ELR (cell line): ENCODE measurements at regions not wholly inside any gene's neighbourhood (a gene's known extent, or its start where the extent isn't known, plus 50 kb on each side); places are given as distances from the start of the nearest gene placed in this dataset.
A peak's percentile ranks its signal among the peaks of the same experiment; 100 is the strongest.

ENCODE experiments used
- DNase-seq: peaks from one replicate; pipeline ENCODE4 v3.0.0-alpha.2; 2015; ENCODE audit warnings: low read depth

DNA sequence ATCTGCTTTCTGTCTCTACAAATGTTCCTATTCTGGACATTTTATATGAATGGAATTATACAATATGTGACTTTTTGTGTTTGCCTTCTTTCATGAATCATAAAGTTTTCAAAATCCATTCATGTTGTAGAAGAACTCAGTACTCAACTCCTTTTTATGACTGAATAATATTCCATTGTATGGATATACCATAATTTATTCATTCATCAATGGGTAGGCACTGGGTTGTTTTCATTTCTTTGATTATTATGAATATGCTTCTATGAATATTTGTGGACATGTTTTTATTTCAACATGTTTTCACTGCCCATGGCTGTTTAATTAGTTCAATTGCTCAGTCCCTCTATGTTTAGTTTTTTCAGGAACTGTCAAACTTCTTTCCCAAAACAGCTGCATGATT, 76.5 kb upstream of the GTSF1L start:
- DNase-seq, result no peak

DNA sequence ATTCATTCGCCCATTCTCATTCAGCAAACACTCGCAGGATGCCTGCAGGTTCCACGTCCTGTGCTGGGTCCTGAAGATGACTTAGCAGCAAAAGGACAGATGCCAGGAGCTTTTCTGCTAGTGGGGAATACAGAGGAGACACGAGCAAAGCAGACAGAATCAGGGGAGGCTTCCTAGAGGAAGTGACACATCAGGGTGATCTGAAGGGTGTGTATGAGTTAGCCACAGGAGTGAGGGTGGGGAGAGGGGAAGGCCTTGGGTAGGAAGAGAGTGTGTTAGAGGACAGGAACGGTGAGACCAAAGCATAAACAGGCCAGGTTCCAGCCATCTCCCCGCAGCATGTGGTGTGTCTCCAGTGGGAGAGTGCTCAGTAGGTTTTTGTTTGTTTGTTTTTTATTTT, 73.4 kb upstream of the GTSF1L start:
- peak; percentile 72 for DNase-seq

DNA sequence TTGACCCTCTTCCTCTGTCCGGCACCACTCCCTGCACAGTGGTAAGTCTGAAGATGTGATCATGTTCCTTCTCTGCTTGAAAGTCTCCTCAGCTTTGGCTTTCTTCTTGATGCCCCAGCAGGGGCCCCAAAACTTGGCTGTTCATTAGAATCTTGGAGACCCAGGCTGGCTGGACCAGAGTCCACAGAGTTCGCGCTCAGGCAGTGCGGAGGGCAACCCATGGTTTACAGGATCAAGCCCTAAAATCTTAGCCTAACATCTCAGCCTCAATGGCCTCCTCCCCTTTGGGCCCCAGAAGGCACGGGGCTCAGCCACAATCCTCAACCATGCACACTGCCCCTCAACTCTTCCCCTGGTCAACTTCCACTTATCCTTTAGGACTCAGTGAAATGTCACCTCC, 72.9 kb upstream of the GTSF1L start:
- DNase-seq, result no peak

DNA sequence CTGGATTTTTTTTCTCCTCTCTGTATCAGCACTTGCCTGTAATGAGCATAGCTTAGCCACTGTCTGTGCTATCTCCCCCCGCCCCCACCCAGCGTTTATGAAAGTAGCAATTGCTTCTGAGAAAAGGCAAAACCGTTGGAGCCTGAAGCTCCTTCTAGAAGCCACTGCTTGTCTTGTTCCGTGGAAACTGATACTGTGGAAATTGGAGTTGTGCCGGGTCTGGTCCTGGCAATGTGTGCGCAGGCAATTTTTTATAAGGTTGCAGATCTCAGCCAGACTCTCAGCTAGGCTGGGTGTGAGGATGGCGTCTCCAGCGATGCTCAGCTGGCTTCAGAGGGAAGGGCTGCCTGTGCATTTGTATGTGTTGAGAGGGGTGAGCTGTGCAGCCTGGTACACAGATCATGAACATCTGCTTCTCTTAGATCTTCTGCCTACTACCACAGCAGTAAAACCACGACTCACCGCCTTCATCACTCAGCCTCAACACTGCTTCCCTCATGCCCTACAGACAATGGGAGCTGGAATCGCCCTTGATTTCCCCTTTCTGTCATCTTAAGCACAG, 72.4 kb upstream of the GTSF1L start:
- peak; percentile 59 for DNase-seq

DNA sequence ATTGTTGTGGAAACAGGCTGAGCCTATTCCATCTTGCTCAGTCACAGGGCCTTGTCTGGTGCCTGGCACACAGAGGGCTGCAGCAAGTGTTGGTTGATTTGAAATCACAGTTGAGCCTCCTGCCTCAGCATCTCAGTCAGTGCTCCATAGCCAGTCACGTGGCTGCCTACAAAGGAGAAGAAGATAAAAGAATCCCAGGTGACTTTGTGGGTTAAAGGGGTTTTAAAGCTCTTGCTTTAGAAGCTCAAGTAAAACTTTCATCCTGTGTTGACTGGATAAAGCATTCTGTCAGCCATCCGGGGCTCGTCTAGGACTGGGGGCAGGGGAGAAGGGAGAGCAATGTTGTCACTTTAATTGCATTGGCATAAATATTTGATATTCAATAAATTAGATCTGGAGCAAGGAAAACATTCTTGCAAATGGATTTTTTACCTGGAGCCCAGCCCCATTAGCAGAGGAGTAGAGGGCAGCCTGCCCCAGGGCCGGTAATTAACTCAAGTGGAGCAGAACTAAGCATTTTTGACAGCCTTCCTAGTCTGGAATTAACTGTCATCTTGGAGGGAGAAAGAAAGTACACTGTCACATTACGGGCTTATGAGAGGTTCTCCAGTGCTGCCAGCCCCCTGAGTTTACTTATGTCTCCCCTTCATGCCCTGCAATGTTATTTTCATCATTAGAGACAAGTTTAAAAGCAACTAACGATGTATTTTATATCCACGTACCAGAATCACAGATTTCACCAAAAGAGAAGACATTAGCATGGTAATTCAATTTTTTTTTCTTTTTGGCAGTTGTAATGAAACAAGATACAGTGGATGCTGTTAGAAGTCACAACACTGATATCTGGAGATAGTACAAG, 71.7 kb upstream of the GTSF1L start:
- no peak for DNase-seq

DNA sequence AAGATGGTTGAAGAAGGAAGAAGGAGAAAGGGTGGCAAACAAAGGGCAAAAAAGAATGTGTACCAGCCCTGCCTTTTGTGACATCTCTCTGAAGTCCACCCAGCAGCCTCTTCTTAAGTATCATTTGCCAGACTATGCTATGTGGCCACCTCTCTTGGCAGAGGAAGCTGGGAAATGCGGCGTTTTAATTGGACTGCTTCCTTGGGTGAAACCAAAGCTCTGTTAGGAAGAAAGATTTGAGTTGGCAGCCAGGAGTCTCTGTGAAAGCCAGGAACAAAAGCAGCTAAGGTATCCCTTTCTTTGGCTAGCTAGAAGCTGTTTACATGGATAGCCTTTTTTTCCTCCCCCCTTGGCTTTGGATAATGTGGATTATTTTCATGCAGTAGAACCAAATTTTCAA, 67.5 kb upstream of the GTSF1L start:
- DNase-seq, result no peak

DNA sequence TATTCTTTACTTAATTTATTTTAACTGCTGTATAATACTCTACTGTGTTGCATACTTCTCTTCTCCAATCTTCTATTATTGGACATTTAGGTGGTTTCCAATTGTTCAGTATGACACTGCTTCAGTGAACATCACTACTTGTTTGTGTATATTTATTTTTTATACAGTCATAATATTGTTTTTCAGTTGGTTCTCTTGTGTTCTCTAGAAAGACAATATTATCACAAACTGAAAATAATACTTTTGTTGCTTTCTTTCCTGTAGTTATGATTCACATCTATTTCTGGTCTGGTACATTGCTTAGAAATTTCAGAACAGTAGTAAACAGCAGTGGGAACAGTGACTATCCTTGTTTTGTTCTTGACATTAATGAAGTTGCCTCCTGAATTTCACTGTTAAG, 62.8 kb upstream of the GTSF1L start:
- DNase-seq, result no peak

DNA sequence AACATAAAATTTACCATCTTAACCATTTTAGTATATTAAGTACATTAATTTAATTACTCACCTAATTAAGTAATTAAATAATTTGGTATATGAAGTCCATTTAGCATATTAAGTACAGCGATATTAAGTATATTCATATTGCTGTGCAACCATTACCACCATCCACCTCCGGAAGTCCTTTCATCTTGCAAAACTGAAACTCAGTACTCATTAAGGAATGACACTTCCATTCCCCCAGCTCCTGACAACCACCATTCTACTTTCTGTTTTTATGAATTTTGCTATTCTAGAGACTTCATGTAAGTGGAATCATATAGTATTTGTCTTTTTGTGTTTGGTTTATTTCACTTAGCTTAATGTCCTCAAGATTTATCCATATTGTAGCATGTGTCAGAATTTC, 61.1 kb upstream of the GTSF1L start:
- no peak for DNase-seq

DNA sequence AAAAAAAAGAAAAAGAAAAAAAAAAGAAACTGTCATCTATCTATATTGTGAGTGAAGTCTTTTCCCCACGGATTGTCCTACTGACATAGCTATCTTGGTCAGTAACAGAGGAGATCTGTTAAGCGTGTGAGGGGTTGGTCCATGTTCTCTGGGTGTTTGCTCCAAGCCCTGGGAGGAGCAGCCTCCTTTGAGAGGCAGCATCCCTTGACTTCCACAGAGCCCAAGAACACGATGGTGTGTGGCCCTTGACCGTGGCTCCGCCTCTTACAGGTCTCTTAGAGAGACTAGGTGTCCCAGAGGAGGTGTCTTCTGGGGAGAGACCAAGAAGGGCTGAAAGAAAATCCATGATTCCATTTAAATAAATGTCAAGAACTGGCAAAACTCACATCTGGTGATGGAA, 60.1 kb upstream of the GTSF1L start:
- DNase-seq, result no peak

DNA sequence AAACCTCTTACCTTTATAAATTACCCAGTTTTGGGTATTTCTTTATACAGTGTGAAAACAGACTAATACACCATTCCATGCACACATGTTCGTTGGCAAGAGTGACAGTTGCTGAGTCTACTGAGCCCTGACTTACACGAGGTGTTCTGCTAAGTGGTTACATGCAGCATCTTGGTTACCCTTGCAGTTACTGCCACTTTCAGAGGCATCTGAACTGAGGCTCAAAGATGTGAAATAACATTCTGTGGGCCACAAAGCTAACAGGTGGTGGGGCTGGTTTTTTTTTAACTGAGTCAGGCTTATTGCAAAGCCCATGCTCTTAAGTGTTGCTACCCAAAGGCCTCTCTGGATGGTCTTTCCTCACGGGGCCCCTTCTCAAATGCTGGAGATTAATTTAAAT, 54.4 kb upstream of the GTSF1L start:
- DNase-seq, result no peak

DNA sequence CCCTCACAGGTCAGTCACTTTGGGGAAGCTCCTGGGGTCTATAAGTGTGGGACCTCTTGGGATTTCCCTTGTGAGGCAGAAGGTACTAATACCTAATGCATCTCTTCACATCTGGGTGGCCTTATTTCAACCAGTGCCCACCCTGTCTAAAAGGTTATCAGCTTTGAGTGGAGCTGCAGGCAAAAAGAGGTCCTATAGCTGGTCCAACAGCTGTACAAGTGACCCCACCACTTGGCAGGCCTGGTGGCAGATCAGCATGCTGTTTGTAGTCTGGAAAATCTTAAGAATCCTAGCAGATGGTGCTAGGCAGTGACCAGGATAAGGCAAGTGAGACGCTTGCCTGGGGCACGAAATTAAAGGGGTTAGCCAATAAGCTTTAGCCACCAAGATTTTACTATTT, 51.6 kb upstream of the GTSF1L start:
- no peak for DNase-seq

DNA sequence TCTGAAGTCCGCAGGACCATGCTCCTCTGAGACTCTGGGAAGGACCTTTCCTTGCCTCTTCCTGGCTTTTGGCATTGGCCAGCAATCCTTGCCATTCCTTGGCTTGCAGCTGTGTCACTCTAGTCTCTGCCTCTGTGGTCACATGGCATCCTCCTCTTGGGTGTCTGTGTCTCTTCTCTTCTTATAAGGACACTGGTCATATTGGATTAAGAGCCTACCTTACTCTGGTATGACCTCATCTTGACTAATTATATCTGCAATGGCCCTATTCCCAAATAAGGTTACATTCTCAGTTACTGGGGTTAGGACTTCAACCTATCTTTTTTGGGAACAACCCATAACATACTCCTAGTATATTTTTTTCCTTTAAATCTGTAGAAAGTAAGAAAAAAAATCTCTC, 49.9 kb upstream of the GTSF1L start:
- peak; percentile 50 for DNase-seq
